ENCODE measurements at regions not wholly inside any gene's neighbourhood (a gene's known extent, or its start where the extent isn't known, plus 50 kb on each side); places are given as distances from the start of the nearest gene placed in this dataset.

DNA sequence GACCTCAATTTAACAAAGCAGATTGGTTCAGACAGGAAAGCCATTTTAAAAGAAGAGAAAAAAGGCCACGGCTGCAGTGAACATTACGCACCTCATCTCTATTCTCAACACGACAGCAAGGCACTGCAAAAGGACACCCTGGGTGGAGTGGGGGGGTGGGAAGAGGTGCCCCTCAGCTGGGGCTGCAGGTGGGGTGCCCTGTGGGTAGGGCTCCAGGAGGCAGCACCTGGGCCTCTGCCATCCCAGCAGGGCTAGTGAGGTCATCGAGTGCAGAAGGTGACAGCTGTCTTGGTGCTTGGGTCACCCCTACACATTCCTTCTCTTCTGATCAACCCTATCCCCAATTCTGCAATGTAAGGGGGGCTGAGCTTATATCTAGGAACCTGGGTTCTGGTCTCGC is 142.9 kb upstream of the PRMT8 start:
- TF ChIP-seq, protein P1, sequence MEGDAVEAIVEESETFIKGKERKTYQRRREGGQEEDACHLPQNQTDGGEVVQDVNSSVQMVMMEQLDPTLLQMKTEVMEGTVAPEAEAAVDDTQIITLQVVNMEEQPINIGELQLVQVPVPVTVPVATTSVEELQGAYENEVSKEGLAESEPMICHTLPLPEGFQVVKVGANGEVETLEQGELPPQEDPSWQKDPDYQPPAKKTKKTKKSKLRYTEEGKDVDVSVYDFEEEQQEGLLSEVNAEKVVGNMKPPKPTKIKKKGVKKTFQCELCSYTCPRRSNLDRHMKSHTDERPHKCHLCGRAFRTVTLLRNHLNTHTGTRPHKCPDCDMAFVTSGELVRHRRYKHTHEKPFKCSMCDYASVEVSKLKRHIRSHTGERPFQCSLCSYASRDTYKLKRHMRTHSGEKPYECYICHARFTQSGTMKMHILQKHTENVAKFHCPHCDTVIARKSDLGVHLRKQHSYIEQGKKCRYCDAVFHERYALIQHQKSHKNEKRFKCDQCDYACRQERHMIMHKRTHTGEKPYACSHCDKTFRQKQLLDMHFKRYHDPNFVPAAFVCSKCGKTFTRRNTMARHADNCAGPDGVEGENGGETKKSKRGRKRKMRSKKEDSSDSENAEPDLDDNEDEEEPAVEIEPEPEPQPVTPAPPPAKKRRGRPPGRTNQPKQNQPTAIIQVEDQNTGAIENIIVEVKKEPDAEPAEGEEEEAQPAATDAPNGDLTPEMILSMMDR (conservative IDR thresholded peaks at IDR 0.05; ENCODE audit: low read depth, low read length), result no peak
- TF ChIP-seq EZH2 (IDR thresholded peaks at IDR 0.05; ENCODE audit: borderline replicate concordance, low read depth, low read length, poor library complexity, severe bottlenecking), result no peak

Data from A673 (cell line).